ENCODE measurements at regions not wholly inside any gene's neighbourhood (a gene's known extent, or its start where the extent isn't known, plus 50 kb on each side); places are given as distances from the start of the nearest gene placed in this dataset.

- TF ChIP-seq CTCF (IDR thresholded peaks at IDR 0.05; ENCODE audit: low read depth, low read length) = peak; percentile 54
- TF ChIP-seq EZH2phosphoT487 (IDR thresholded peaks at IDR 0.05; ENCODE audit: low read depth) = no peak
Measured at GRCh38 chr5:39714036-39714698, 289.4 kb upstream of the DAB2 start.

Data from OCI-LY3 (cell line).